ENCODE measurements at regions not wholly inside any gene's neighbourhood (a gene's known extent, or its start where the extent isn't known, plus 50 kb on each side); places are given as distances from the start of the nearest gene placed in this dataset.

GRCh38 chr3:187966636-187967406, 187.1 kb upstream of the LPP start:
- no peak overlapping the region for H3K4me3 ChIP-seq (ENCODE audit: severe bottlenecking)
- H3K9me3 ChIP-seq (ENCODE audit: severe bottlenecking) = no peaks in the 10 kb centered on the region
- no peak for ATAC-seq (ENCODE audit: low read depth)
- no peaks in the 10 kb centered on the region for H3K27me3 ChIP-seq (ENCODE audit: insufficient read depth, poor library complexity, severe bottlenecking)
- DNase-seq (ENCODE audit: low spot score) = no peak
- no peak overlapping the region for H3K27ac ChIP-seq (ENCODE audit: poor library complexity, severe bottlenecking)
- peaks cover 4% of the 10 kb centered on the region for H3K4me1 ChIP-seq (ENCODE audit: insufficient read depth, poor library complexity, severe bottlenecking)
- no peaks in the 10 kb centered on the region for H3K36me3 ChIP-seq (ENCODE audit: low read depth)
- TF ChIP-seq CTCF (IDR thresholded peaks at IDR 0.05; ENCODE audit: poor library complexity, severe bottlenecking) = no peak

GRCh38 chr3:187967993-187968392, 186.0 kb upstream of the LPP start:
- peak; percentile 84 for ATAC-seq (ENCODE audit: low read depth)
- no peak overlapping the region for H3K4me3 ChIP-seq (ENCODE audit: severe bottlenecking)
- H3K27ac ChIP-seq (ENCODE audit: poor library complexity, severe bottlenecking) = no peak overlapping the region
- no peak for DNase-seq (ENCODE audit: low spot score)
- TF ChIP-seq CTCF (IDR thresholded peaks at IDR 0.05; ENCODE audit: poor library complexity, severe bottlenecking) = no peak
- H3K4me1 ChIP-seq (ENCODE audit: insufficient read depth, poor library complexity, severe bottlenecking) = peaks cover 4% of the 10 kb centered on the region
- H3K36me3 ChIP-seq (ENCODE audit: low read depth) = no peaks in the 10 kb centered on the region
- H3K9me3 ChIP-seq (ENCODE audit: severe bottlenecking) = no peaks in the 10 kb centered on the region
- H3K27me3 ChIP-seq (ENCODE audit: insufficient read depth, poor library complexity, severe bottlenecking) = no peaks in the 10 kb centered on the region

- DNase-seq (ENCODE audit: low spot score) (no peak), ATAC-seq (ENCODE audit: low read depth) (peak; percentile 45; the same call in 1 of the 3 replicates)
- no peaks in the 10 kb centered on the region for H3K36me3 ChIP-seq (ENCODE audit: low read depth)
Measured at GRCh38 chr3:187968883-187969580, 184.9 kb upstream of the LPP start.

GRCh38 chr3:187969581-187969950, 184.4 kb upstream of the LPP start:
- no peak overlapping the region for H3K4me3 ChIP-seq (ENCODE audit: severe bottlenecking)
- H3K36me3 ChIP-seq (ENCODE audit: low read depth) = no peaks in the 10 kb centered on the region
- no peak overlapping the region for H3K27ac ChIP-seq (ENCODE audit: poor library complexity, severe bottlenecking)
- H3K4me1 ChIP-seq (ENCODE audit: insufficient read depth, poor library complexity, severe bottlenecking) = peaks cover 4% of the 10 kb centered on the region
- no peaks in the 10 kb centered on the region for H3K27me3 ChIP-seq (ENCODE audit: insufficient read depth, poor library complexity, severe bottlenecking)
- H3K9me3 ChIP-seq (ENCODE audit: severe bottlenecking) = no peaks in the 10 kb centered on the region
- DNase-seq (ENCODE audit: low spot score) = no peak
- ATAC-seq (ENCODE audit: low read depth) = no peak
- no peak for TF ChIP-seq CTCF (IDR thresholded peaks at IDR 0.05; ENCODE audit: poor library complexity, severe bottlenecking)

More at GRCh38 chr3:187968883-187969580, 184.9 kb upstream of the LPP start:
- H3K4me1 ChIP-seq (ENCODE audit: insufficient read depth, poor library complexity, severe bottlenecking) = peaks cover 4% of the 10 kb centered on the region
- no peaks in the 10 kb centered on the region for H3K27me3 ChIP-seq (ENCODE audit: insufficient read depth, poor library complexity, severe bottlenecking)
- TF ChIP-seq CTCF (IDR thresholded peaks at IDR 0.05; ENCODE audit: poor library complexity, severe bottlenecking) = no peak
- no peak overlapping the region for H3K4me3 ChIP-seq (ENCODE audit: severe bottlenecking)
- H3K9me3 ChIP-seq (ENCODE audit: severe bottlenecking) = no peaks in the 10 kb centered on the region
- no peak overlapping the region for H3K27ac ChIP-seq (ENCODE audit: poor library complexity, severe bottlenecking)

- Histone ChIP-seq H3K36me3 (ENCODE audit: low read depth) (no peaks in the 10 kb centered on the region), H3K4me3 (ENCODE audit: severe bottlenecking) (no peak overlapping the region), H3K4me1 (ENCODE audit: insufficient read depth, poor library complexity, severe bottlenecking) (peaks cover 4% of the 10 kb centered on the region), H3K27me3 (ENCODE audit: insufficient read depth, poor library complexity, severe bottlenecking) (no peaks in the 10 kb centered on the region), H3K27ac (ENCODE audit: poor library complexity, severe bottlenecking) (no peak overlapping the region), H3K9me3 (ENCODE audit: severe bottlenecking) (no peaks in the 10 kb centered on the region)
- ATAC-seq (ENCODE audit: low read depth) (no peak), DNase-seq (ENCODE audit: low spot score) (no peak)
- TF ChIP-seq CTCF (IDR thresholded peaks at IDR 0.05; ENCODE audit: poor library complexity, severe bottlenecking) = no peak
Measured at GRCh38 chr3:187970106-187970505, 183.9 kb upstream of the LPP start.

Measured in RWPE2 (cell line).